Cardiac fibroblast (primary cell): ENCODE measurements at regions not wholly inside any gene's neighbourhood (a gene's known extent, or its start where the extent isn't known, plus 50 kb on each side); places are given as distances from the start of the nearest gene placed in this dataset.

ENCODE experiments used
- DNase-seq, 2 donors: peaks; one replicate each; pipeline versions ENCODE4 v3.0.0 to v3.0.0-alpha.2; 2010; ENCODE audit warnings: low read depth in 2 of 2
- H3K4me3 ChIP-seq, 2 donors: replicated peaks in 1 of 2; 1 replicate in 1 of 2; 2 replicates in 1 of 2; pipeline ENCODE4 v1.5.1; 2011; ENCODE audit warnings: low read depth in 2 of 2, low read length in 2 of 2, mild to moderate bottlenecking in 2 of 2, moderate library complexity in 1 of 2
- CTCF ChIP-seq: IDR thresholded peaks from one replicate; pipeline ENCODE4 v1.5.1; 2011; ENCODE audit warnings: low read depth, mild to moderate bottlenecking, low read length, inconsistent platforms

GRCh38 chr1:164131949-164132348 lies 427.0 kb upstream of the PBX1 start:
- DNase-seq = no peak
- no peak for TF ChIP-seq CTCF
- H3K4me3 ChIP-seq = no peak overlapping the region

GRCh38 chr1:164137273-164137925 lies 421.6 kb upstream of the PBX1 start:
- no peak overlapping the region for H3K4me3 ChIP-seq
- DNase-seq = no peak
- no peak for TF ChIP-seq CTCF

GRCh38 chr1:164141797-164142196 lies 417.2 kb upstream of the PBX1 start:
- no peak for DNase-seq
- TF ChIP-seq CTCF = no peak
- no peak overlapping the region for H3K4me3 ChIP-seq

- H3K4me3 ChIP-seq = no peak overlapping the region
- TF ChIP-seq CTCF = no peak
- DNase-seq = no peak
These were observed 404.4 kb upstream of the PBX1 start for GRCh38 chr1:164154622-164155021.

GRCh38 chr1:164155347-164155746 lies 403.6 kb upstream of the PBX1 start:
- no peak for DNase-seq

GRCh38 chr1:164163289-164163849 lies 395.6 kb upstream of the PBX1 start:
- no peak for DNase-seq
- no peak for TF ChIP-seq CTCF
- no peak overlapping the region for H3K4me3 ChIP-seq

More at GRCh38 chr1:164155347-164155746, 403.6 kb upstream of the PBX1 start:
- TF ChIP-seq CTCF = no peak
- H3K4me3 ChIP-seq = no peak overlapping the region

- no peak for DNase-seq
- TF ChIP-seq CTCF = no peak
- no peak overlapping the region for H3K4me3 ChIP-seq
These were observed 393.5 kb upstream of the PBX1 start for GRCh38 chr1:164165466-164165865.
